Stimulated activated naive CD8-positive, alpha-beta T cell treated with anti-CD3 and anti-CD28 coated beads, Interleukin-15, amount 100 ng/mL, for 72 hours (primary cell): ENCODE measurements at regions not wholly inside any gene's neighbourhood (a gene's known extent, or its start where the extent isn't known, plus 50 kb on each side); places are given as distances from the start of the nearest gene placed in this dataset.
A peak's percentile ranks its signal among the peaks of the same experiment; 100 is the strongest.
"Not testable (repeated sequence)": the region's sequence is repeated elsewhere in the genome, so short reads cannot be mapped to it uniquely, and the experiment has no call there.

ENCODE experiments used
- ATAC-seq: fragments of 150-1000 bp; cut with Tn5 transposase; 2 replicates; pipeline ENCODE4 v1.10.0; 2021; ENCODE audit warnings: mild to moderate bottlenecking, moderate library complexity
- DNase-seq, 2 donors: peaks; one replicate each; pipeline ENCODE4 v3.0.0; 2021 to 2022
- H3K27ac Mint-ChIP-seq, 2 donors: one replicate each; pipeline ENCODE4 v1.8.0; 2022; ENCODE audit warnings: mild to moderate bottlenecking in 2 of 2, mixed read lengths in 2 of 2, moderate library complexity in 2 of 2
- H3K27me3 Mint-ChIP-seq: one replicate; pipeline ENCODE4 v1.8.0; 2022; ENCODE audit warnings: mixed read lengths
- H3K4me1 Mint-ChIP-seq: one replicate; pipeline ENCODE4 v1.8.0; 2022; ENCODE audit warnings: mild to moderate bottlenecking, mixed read lengths
- H3K4me3 Mint-ChIP-seq, 2 donors: one replicate each; pipeline ENCODE4 v1.8.0; 2022; ENCODE audit warnings: mild to moderate bottlenecking in 2 of 2, mixed read lengths in 2 of 2, moderate library complexity in 1 of 2
- H3K9me3 Mint-ChIP-seq, 2 donors: one replicate each; pipeline ENCODE4 v1.8.0; 2022; ENCODE audit warnings: mixed read lengths in 2 of 2

GRCh38 chr15:66872405-66872804 lies 170.4 kb downstream of the SMAD6 start:
- DNase-seq (no peak), ATAC-seq (no peak)
- no peak overlapping the region for H3K27ac Mint-ChIP-seq
- H3K27me3 Mint-ChIP-seq = peaks cover 40% of the 10 kb centered on the region
- no peaks in the 10 kb centered on the region for H3K4me1 Mint-ChIP-seq
- H3K9me3 Mint-ChIP-seq = no peaks in the 10 kb centered on the region
- no peak overlapping the region for H3K4me3 Mint-ChIP-seq

GRCh38 chr15:66873331-66873730 lies 171.3 kb downstream of the SMAD6 start:
- peaks cover 40% of the 10 kb centered on the region for H3K27me3 Mint-ChIP-seq
- not testable (repeated sequence) for DNase-seq, H3K4me1 Mint-ChIP-seq, H3K4me3 Mint-ChIP-seq, H3K9me3 Mint-ChIP-seq, ATAC-seq, H3K27ac Mint-ChIP-seq

DNA sequence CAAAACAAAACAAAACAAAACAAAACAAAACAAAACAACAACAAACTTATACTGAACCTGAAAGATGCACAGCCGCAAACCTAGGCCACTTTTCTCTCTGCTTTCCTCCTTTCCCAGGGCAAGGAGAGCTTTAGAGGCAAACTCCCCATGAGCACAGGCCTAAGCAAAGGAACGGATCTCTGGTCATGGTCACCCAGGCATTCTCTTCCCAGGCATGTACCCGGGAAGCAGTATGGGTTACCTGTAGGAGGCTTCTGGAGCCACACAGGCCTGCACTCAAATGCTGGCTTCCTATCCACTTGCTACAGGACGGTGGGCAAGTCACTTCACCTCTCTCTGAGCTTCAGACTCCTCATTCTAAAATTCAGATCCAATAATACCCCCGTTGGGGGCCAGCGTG lies 171.8 kb downstream of the SMAD6 start:
- Mint-ChIP-seq H3K27ac (no peak overlapping the region), H3K4me1 (no peaks in the 10 kb centered on the region), H3K9me3 (no peaks in the 10 kb centered on the region), H3K27me3 (peaks cover 36% of the 10 kb centered on the region), H3K4me3 (no peak overlapping the region)
- DNase-seq (no peak), ATAC-seq (no peak)

- Mint-ChIP-seq H3K27ac (no peak overlapping the region), H3K4me3 (no peak overlapping the region), H3K27me3 (peaks cover 23% of the 10 kb centered on the region), H3K9me3 (no peaks in the 10 kb centered on the region), H3K4me1 (no peaks in the 10 kb centered on the region)
- ATAC-seq = no peak
- no peak for DNase-seq
These were observed 173.8 kb downstream of the SMAD6 start for GRCh38 chr15:66875588-66876420.

- no peak for ATAC-seq
- peaks cover 23% of the 10 kb centered on the region for H3K27me3 Mint-ChIP-seq
- DNase-seq = no peak
- no peak overlapping the region for H3K4me3 Mint-ChIP-seq
- H3K9me3 Mint-ChIP-seq = no peaks in the 10 kb centered on the region
- no peaks in the 10 kb centered on the region for H3K4me1 Mint-ChIP-seq
- H3K27ac Mint-ChIP-seq = no peak overlapping the region
These were observed 174.3 kb downstream of the SMAD6 start for GRCh38 chr15:66876421-66876730.

DNA sequence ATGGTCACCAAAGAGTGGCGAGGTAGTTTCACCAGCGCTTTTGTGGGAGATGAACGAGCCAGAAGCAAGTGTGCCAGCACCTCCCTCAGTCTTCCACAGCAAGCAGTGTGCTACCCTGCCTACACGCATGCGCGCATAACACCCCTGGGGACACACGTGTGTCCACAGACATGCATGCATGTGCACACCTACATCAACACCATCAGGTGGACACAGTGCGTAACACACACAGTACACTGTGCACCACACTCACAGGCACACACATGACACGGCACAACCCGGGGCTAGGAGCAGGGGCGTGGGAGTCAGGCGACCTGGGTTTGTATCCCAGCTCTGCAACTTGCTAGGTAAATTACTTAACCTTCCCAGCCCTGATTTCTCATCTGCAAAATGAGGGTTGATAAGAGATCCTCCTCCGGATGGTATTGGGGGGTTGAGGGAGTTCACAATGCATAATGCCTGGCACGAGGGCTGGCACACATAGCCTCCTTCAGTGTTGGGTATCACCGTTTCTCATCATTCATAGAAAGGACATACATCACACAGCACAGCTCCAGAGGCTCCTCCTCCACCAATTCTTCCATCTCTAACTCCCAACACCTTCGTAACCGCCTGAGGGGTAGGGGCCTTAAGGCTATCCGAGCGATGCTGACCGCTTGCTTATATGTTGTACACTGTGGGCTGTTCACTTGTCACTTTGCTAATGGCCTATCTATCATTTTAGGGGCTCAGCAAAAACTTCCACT lies 174.9 kb downstream of the SMAD6 start:
- ATAC-seq = no peak
- no peaks in the 10 kb centered on the region for H3K9me3 Mint-ChIP-seq
- DNase-seq = no peak
- H3K4me3 Mint-ChIP-seq = no peak overlapping the region
- H3K4me1 Mint-ChIP-seq = no peaks in the 10 kb centered on the region
- peaks cover 21% of the 10 kb centered on the region for H3K27me3 Mint-ChIP-seq
- peak overlapping the region in 1 of 2 donors; percentile 54 for H3K27ac Mint-ChIP-seq

DNA sequence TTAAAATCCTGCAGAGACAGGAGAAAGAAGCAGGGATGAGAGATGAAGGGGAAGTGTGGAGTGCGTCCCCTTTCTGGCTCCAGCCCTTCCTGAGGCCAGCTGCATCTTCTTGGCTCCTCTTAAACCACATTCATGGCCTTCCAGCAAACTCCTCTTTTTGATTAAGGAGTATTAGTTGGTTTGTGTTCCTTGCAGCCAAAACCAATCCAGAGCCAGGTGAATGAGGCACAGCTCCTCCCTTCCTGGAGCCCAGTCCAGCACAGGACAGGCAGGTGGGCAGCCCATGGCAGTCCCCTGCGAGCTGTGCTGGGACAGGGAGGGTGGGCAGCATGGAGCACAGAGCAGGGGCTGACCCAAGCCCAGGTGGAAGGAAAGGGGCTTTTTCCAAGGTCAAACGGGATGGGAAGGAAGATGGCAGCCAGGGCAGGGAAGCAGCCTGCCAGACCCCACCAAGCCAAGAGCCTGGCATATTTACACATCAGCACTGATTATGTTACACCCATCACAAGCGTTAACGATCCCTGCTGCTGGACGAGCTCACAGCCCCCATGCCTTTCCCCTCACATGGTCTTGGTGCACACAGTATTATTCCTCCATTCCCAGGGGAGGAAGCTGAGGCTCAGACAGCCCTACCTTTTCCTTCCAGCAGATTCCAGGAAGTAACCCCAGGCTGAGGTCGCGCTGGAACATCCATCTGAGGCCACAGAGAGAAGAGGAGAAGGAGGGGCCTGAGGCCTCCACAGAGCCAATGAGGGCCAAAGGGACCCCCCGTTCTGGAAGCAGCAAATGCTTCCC lies 175.6 kb downstream of the SMAD6 start:
- no peak overlapping the region for H3K27ac Mint-ChIP-seq
- H3K4me1 Mint-ChIP-seq = no peaks in the 10 kb centered on the region
- DNase-seq (no peak), ATAC-seq (no peak)
- H3K4me3 Mint-ChIP-seq = no peak overlapping the region
- peaks cover 13% of the 10 kb centered on the region for H3K27me3 Mint-ChIP-seq
- no peaks in the 10 kb centered on the region for H3K9me3 Mint-ChIP-seq

DNA sequence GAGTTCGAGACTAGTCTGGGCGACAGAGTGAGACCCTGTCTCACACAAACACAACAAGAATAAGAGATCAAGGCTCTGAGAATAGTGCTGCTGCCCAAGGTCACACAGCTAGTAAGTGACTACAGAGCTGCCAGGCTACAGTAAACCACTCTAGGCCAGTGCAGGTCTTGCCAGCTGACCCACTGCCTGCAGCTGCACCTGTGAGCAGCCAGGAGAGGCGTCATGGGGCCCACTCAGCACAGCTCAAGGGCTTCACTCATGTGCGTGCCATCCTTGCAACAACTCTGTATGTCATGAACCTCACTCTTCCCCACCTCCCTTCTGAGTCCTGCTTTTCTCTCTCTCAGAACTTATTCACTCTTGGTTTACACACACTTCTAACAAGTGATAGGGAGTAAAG lies 176.7 kb downstream of the SMAD6 start:
- DNase-seq (no peak), ATAC-seq (no peak)
- Mint-ChIP-seq H3K4me1 (no peaks in the 10 kb centered on the region), H3K4me3 (no peak overlapping the region), H3K27ac (no peak overlapping the region), H3K27me3 (peaks cover 13% of the 10 kb centered on the region), H3K9me3 (no peaks in the 10 kb centered on the region)

DNA sequence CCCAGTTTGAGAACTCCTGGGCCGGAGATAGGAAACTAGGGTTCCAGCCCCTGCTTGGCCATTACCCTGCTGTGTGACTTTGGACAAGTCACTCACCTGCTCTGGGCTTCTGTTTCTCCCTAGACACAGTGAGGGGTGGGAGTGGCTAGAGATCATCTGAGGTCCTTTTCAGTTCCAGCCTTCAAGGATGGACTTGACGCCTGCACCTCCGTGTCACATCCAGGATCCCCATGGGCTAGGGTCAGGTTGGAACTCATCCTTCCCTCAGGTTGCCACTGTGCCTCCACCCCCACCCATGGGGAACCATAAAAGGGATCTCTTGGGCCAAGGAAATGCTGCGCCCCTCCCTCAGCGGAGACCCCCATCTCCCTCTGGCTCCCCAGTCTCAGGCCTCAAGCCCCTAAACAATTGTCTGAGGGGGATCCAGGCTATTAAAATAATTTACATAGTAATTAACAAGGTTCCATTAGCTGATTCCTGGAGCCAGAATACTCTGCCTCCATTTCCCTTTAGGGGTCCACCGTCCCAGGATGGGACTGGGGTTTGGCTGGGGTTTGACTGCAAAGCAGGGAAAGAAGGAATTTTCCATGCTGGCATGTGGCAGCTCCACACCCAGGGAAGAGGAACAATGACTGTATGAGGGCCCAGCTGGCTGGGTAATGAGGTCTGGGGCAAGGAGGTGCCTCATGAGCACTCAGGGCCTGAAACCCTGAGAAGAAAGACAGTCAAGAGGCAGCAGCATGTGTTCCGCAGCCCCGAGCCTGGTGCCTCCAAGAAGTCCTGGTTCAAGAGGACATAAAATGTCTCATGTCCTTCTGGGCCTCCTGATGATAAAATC lies 177.7 kb downstream of the SMAD6 start:
- no peak overlapping the region for H3K27ac Mint-ChIP-seq
- no peaks in the 10 kb centered on the region for H3K4me1 Mint-ChIP-seq
- H3K27me3 Mint-ChIP-seq = peaks cover 3% of the 10 kb centered on the region
- H3K9me3 Mint-ChIP-seq = no peaks in the 10 kb centered on the region
- no peak overlapping the region for H3K4me3 Mint-ChIP-seq
- ATAC-seq (no peak), DNase-seq (no peak)

GRCh38 chr15:66880380-66881155 lies 178.5 kb downstream of the SMAD6 start:
- no peaks in the 10 kb centered on the region for H3K9me3 Mint-ChIP-seq
- DNase-seq (no peak), ATAC-seq (no peak)
- H3K27ac Mint-ChIP-seq = no peak overlapping the region
- no peak overlapping the region for H3K4me3 Mint-ChIP-seq
- no peaks in the 10 kb centered on the region for H3K4me1 Mint-ChIP-seq
- H3K27me3 Mint-ChIP-seq = no peaks in the 10 kb centered on the region

GRCh38 chr15:66881173-66881905 lies 179.3 kb downstream of the SMAD6 start:
- DNase-seq (no peak), ATAC-seq (no peak)
- Mint-ChIP-seq H3K27ac (peak overlapping the region in 1 of 2 donors; percentile 48), H3K27me3 (no peaks in the 10 kb centered on the region), H3K9me3 (no peaks in the 10 kb centered on the region), H3K4me3 (no peak overlapping the region), H3K4me1 (no peaks in the 10 kb centered on the region)

- no peak for DNase-seq
These were observed 180.4 kb downstream of the SMAD6 start for GRCh38 chr15:66882251-66883020.

GRCh38 chr15:66883284-66883911 lies 181.4 kb downstream of the SMAD6 start:
- Mint-ChIP-seq H3K9me3 (peaks cover 0 to 7% of the 10 kb centered on the region in 2 donors), H3K4me3 (no peak overlapping the region), H3K27ac (peak overlapping the region in 1 of 2 donors; percentile 74), H3K27me3 (no peaks in the 10 kb centered on the region), H3K4me1 (no peaks in the 10 kb centered on the region)
- no peak for DNase-seq
- no peak for ATAC-seq

More at GRCh38 chr15:66882251-66883020, 180.4 kb downstream of the SMAD6 start:
- ATAC-seq = no peak
- Mint-ChIP-seq H3K4me3 (no peak overlapping the region), H3K9me3 (no peaks in the 10 kb centered on the region), H3K27ac (peak overlapping the region in 1 of 2 donors; percentile 56), H3K4me1 (no peaks in the 10 kb centered on the region), H3K27me3 (no peaks in the 10 kb centered on the region)
